ENCODE measurements at regions not wholly inside any gene's neighbourhood (a gene's known extent, or its start where the extent isn't known, plus 50 kb on each side); places are given as distances from the start of the nearest gene placed in this dataset.

GRCh38 chr11:33557201-33557600, 143.4 kb downstream of the C11orf91 start:
- no peak for DNase-seq (ENCODE audit: low read depth in 3 of 3)

DNA sequence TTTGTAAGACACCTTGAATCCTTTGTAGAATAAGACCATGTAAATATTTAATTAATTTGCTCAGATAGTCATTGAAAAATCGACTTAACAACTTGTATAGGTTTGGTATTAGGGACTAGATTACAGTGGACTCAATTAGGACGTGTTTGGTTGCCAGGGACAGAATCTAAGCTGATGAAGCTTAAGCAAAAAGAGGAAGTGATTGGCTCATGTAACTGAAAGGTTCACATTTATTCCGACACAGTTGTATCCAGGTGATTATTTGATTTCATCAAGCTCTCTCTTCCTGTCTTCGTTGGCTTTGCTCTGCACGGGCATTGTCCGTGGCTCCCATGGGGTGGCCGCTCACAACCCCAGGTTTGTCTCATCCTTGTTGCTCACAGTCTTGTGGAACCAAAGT, 146.4 kb downstream of the C11orf91 start:
- no peak for DNase-seq (ENCODE audit: low read depth in 3 of 3)

DNA sequence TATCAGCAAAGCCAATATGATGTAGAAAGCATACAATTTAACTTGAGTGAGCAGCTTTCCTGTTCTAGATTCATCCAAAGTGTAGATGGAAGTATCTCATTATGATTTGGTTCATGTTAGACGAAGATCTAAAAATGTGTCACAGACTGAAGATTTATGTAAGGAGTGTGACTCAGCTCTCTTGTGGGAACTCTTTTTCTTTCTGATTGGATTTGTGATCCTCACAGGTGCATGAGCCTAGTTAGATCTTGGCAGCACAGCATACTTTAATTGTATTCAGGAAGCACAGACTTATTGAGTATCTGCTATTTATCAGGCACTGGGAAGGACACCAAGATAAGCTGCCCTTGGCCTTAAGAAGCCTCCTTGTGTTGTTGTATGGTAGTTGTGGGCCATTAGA, 147.1 kb downstream of the C11orf91 start:
- no peak for DNase-seq (ENCODE audit: low read depth in 3 of 3)

DNA sequence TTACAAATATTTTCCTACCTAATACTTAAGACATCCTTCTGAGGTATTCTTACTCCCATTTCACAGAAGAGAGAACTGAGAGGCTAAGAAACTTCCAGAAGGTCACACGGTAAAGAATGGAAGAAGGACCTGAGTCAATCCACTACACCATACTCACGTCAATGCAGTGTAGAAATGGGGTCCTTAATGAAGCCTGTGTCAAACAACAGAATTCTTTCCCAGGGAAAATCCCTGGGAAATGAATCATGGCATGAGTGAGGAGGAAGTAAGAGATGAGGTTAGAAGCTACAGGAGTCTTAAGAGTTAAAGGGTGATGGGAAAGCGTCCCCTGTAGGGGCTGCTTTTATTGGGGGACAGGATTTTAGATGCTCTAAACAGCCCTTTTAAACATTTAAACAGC, 147.9 kb downstream of the C11orf91 start:
- no peak for DNase-seq (ENCODE audit: low read depth in 3 of 3)

GRCh38 chr11:33551051-33551450, 149.6 kb downstream of the C11orf91 start:
- DNase-seq (ENCODE audit: low read depth in 3 of 3) = no peak

- DNase-seq (ENCODE audit: low read depth in 3 of 3) = no peak
These were observed 151.1 kb downstream of the C11orf91 start for GRCh38 chr11:33549483-33549882.

DNA sequence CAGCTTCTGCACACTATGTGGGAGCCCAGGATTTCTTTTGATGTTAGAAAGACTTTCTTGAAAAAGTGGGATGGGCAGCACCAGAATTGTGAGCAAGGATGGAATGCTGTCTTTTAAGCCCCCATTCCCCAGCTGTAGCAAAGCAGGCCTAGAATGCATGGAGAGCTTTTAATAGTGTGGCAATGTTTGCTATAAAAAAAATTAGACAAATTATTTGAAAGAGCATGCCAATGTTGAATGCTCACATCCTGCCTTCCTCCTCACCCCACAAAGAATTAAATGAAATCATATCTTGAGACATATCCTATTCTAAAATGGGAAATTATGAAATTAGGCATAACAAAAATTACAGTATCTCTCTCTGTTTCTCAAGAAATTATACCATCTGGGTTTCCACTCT, 154.7 kb downstream of the C11orf91 start:
- no peak for DNase-seq (ENCODE audit: low read depth in 3 of 3)

- DNase-seq (ENCODE audit: low read depth in 3 of 3) = no peak
These were observed 155.8 kb downstream of the C11orf91 start for GRCh38 chr11:33544593-33545373.

DNA sequence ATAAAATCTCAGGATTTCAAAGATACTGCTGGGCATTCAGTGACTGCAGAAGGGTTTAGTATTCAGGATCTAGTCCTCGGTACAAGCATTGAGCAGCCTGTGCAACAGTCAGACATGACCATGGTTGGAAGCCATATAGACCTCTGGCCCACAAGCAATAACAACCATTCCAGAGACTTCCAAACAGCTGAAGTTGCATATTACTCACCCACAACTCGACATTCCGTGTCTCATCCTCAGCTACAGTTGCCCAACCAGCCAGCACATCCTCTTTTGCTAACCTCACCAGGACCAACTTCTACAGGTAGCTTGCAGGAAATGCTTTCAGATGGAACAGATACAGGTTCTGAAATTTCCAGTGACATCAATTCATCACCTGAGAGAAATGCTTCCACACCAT, 156.8 kb downstream of the C11orf91 start:
- DNase-seq (ENCODE audit: low read depth in 3 of 3) = no peak

- peak in 1 of 3 experiments; percentile 42 for DNase-seq (ENCODE audit: low read depth in 3 of 3)
These were observed 157.7 kb downstream of the C11orf91 start for GRCh38 chr11:33542921-33543320.

GRCh38 chr11:33540946-33541915, 159.4 kb downstream of the C11orf91 start:
- no peak for DNase-seq (ENCODE audit: low read depth in 3 of 3)

DNA sequence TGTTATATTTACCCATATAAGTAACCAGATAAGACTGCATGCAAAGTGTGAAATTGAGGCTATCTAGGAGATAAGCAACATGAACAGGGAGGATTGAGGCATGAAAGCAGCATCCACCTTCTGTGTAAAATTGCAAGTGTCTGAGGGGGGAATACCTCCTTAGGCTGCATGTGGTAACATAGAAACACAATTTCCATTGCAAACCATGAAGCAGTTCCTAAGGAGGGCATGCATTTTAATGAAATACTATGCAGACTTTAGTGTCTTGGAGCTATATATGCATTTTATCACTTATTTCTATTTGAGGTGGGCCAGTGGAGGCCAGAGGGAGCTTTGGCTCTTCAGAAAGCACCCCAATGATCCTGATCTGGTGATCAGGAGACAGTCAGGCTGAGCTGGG, 160.2 kb downstream of the C11orf91 start:
- DNase-seq (ENCODE audit: low read depth in 3 of 3) = no peak

DNA sequence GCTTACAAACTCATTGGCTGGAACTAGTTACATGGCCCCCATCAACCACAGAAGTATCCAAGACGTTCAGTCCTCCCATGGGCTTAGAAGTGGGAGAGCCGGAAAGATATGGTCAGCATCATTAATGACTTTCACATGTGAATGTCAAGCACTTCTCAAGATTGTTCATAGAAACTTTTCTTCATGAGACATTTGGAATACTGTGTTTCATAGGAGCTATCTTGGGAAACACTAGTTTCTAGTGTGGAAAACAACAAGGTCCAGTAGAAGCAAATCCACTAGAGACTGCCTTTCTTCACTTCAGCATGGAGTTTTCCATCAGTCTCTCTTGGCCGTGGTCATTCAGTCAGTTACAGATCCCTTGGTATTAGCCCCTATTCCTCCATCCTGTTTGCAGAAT, 160.9 kb downstream of the C11orf91 start:
- DNase-seq (ENCODE audit: low read depth in 3 of 3) = no peak

DNA sequence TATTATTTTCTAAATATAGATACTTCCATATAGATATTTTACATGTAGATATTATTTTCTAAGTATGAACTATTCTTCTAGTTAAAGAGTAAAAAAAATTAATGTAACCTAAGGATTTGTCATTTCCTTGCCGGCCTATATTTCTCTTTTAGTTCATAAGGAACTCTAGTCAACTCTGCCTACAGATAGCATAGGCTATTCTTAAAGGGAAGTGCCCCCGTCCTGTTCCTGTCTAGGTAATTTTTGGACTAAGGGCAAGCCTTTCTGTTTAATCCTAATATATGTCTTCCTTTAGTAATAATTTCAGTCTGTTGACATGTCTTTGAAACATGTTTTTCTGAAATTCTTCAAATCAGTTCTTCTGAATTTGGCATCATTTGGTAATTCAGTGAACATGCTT, 161.9 kb downstream of the C11orf91 start:
- DNase-seq (ENCODE audit: low read depth in 3 of 3) = no peak

DNA sequence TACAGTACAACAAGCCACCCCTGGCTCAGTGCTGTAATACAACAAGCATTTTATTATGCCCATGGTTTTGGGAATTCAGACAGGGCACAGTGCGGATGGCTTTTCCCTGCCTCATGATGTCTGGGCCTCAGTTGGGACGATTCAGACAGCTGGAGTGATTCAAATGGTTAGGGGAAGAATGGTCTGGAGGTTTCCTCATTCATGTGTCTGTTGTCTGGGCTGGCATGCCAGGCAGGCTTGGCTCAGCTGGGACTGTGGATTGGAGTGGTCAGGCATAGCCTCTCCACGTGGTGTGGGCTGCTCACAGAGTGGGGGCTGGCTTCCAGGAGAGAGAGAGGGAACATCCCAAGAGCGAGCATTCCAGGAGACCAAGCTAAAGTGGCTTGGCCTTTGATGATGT, 164.4 kb downstream of the C11orf91 start:
- DNase-seq (ENCODE audit: low read depth in 3 of 3) = no peak

DNA sequence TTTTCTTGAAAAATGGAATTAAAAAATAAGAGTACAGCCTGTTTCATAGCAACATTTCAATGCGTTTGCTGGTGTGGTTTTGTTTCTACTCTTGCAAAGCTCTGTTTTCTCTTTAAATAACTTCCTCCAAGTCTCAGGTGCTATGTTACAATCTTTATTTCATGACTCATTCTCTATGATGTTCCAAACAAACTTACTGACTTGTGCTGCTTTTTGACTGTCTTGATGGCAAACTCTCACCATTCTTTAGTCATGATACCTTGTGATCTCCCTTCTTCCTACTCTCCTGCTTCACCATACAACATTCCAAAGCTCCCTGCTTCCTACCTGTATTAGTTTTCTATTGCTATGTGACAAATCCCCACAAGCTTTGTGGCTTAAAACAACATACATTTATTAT, 166.1 kb downstream of the C11orf91 start:
- no peak for DNase-seq (ENCODE audit: low read depth in 3 of 3)

DNA sequence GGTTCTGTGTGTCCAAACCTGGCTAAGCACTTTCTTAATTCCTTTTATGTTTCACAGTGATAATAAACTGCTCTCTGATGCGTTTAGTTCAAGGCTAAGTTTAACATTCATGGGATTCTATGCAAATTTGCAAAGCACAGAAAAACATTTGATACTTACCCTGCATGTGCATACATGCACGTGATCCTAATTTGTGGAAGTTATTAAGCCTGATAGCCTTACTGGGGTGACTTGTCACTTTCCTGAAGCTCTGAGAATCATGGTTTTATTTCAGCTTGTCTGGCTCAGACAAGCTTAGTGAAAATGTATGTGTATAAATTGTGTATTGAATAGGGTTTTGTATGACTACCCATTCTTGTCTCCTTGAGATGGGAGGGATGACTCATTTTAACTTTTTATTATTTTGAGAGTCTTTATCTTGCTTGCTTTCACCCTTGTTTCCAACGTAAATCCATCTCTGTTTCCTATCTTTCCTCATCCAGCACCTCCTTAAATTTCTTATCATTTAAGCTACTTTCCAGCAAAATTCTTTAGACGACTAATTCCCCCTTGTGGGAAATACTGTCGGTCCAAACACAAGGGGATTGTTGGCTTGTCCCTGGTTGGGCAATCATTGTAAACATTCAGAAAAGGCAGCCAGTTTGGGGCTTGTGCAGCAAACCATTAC, 167.1 kb downstream of the C11orf91 start:
- no peak for DNase-seq (ENCODE audit: low read depth in 3 of 3)

DNA sequence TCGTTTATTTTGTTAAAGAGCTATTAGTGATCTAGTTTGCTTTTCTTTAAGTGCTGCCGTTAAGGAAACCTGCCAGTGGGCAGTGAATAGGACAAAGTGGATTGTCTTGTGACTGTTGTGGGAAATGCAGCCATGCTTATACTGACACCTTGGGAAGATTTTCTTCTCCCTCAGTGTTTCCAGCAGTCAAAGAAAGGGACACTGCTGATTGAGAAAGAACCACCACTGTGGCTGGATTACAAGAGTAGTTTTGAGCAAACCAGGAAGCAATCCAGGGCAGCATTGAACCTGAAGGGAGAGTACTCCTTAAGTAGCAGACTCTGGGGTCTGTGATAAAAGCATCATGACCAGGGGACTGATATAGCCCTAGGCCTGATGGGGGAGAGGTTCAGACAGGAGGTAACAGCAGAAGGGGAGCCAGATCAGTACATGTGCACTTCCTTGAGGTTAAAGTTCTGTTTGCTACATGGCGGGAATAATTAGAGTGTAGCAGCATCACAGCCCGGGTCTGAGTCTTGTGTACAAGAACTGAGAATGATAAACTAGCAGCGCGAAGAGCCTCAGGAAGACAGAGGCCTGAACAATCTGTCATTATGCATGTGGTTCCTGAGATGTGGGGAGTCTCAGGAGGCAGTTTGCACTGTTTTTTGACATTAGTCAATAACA, 167.8 kb downstream of the C11orf91 start:
- DNase-seq (ENCODE audit: low read depth in 3 of 3) = no peak

DNA sequence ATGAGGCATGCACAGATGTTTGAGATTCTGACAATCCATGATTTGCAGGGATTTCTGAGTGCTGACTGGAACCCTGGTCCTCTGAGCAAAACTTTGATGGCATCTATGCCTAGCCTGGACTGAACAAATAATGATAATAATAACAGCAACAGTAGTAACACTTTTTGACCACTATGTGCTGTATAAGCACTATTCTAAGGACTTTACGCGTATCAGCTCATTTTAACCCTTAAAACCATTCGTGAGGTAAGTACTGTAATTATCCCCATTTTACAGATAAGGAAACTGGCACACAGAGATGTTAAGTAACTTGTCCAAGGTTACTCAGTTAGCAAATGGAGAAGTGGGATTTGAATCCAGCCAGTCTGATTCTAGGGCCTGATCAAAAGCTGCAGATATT, 168.4 kb downstream of the C11orf91 start:
- DNase-seq (ENCODE audit: low read depth in 3 of 3) = no peak

- DNase-seq (ENCODE audit: low read depth in 3 of 3) = no peak
These were observed 168.9 kb downstream of the C11orf91 start for GRCh38 chr11:33531743-33532181.

- DNase-seq (ENCODE audit: low read depth in 3 of 3) = no peak
These were observed 169.8 kb downstream of the C11orf91 start for GRCh38 chr11:33530815-33531214.

DNA sequence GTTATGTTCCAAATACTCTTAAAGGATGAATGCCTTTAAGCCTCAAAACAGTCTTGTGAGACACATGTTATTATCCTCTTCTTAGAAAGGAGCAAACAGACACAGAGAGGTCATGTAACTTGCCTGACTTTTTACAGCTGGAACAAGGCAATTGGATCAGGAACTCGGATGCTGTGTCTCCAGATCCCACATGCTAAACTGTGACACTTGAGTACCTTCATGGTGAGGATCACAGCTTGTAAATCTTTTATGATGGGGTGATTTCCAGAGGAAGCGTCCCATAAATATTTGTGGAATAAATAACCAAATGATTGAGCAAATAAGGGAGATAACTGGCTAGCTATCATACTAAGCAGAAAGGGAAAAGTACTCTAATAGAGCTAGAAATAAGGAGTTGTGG, 171.2 kb downstream of the C11orf91 start:
- DNase-seq (ENCODE audit: low read depth in 3 of 3) = no peak

Measured in stimulated activated CD4-positive, alpha-beta T cell treated with anti-CD3 and anti-CD28 coated beads, TNF-alpha, amount 100 ng/mL, for 24 hours (primary cell).